Fibroblast of upper back skin (primary cell): ENCODE measurements at regions not wholly inside any gene's neighbourhood (a gene's known extent, or its start where the extent isn't known, plus 50 kb on each side); places are given as distances from the start of the nearest gene placed in this dataset.
A peak's percentile ranks its signal among the peaks of the same experiment; 100 is the strongest.

Experiments used
- DNase-seq: peaks from one replicate; pipeline ENCODE4 v3.0.0-alpha.2; 2013

GRCh38 chr5:175765858-175766257, 105.5 kb upstream of the CPLX2 start:
- no peak for DNase-seq

- no peak for DNase-seq
Measured at GRCh38 chr5:175766963-175767362, 104.4 kb upstream of the CPLX2 start.

- no peak for DNase-seq
Measured at GRCh38 chr5:175772747-175773533, 98.4 kb upstream of the CPLX2 start.

- DNase-seq, result no peak
Measured at GRCh38 chr5:175773534-175774070, 97.8 kb upstream of the CPLX2 start.

- DNase-seq, result no peak
Measured at GRCh38 chr5:175775416-175775815, 96.0 kb upstream of the CPLX2 start.

GRCh38 chr5:175778951-175779503, 92.4 kb upstream of the CPLX2 start:
- DNase-seq, result no peak

- DNase-seq, result no peak
Measured at GRCh38 chr5:175783739-175784138, 87.6 kb upstream of the CPLX2 start.

GRCh38 chr5:175784230-175784629, 87.1 kb upstream of the CPLX2 start:
- no peak for DNase-seq

- no peak for DNase-seq
Measured at GRCh38 chr5:175785681-175786080, 85.7 kb upstream of the CPLX2 start.

- DNase-seq, result no peak
Measured at GRCh38 chr5:175788155-175788787, 83.1 kb upstream of the CPLX2 start.

- no peak for DNase-seq
Measured at GRCh38 chr5:175789670-175790069, 81.7 kb upstream of the CPLX2 start.

GRCh38 chr5:175790796-175791195, 80.6 kb upstream of the CPLX2 start:
- no peak for DNase-seq

- no peak for DNase-seq
Measured at GRCh38 chr5:175795959-175796358, 75.4 kb upstream of the CPLX2 start.

- DNase-seq, result peak; percentile 81
Measured at GRCh38 chr5:175796536-175797499, 74.6 kb upstream of the CPLX2 start.

GRCh38 chr5:175797521-175798038, 73.8 kb upstream of the CPLX2 start:
- no peak for DNase-seq

GRCh38 chr5:175798626-175799025, 72.8 kb upstream of the CPLX2 start:
- DNase-seq, result no peak

GRCh38 chr5:175800656-175801081, 70.7 kb upstream of the CPLX2 start:
- DNase-seq, result peak; percentile 84

GRCh38 chr5:175802361-175802760, 69.0 kb upstream of the CPLX2 start:
- DNase-seq, result no peak

- DNase-seq, result no peak
Measured at GRCh38 chr5:175803254-175803653, 68.1 kb upstream of the CPLX2 start.

- DNase-seq, result no peak
Measured at GRCh38 chr5:175803736-175804454, 67.5 kb upstream of the CPLX2 start.

GRCh38 chr5:175805256-175806011, 65.9 kb upstream of the CPLX2 start:
- no peak for DNase-seq
